ENCODE measurements at regions not wholly inside any gene's neighbourhood (a gene's known extent, or its start where the extent isn't known, plus 50 kb on each side); places are given as distances from the start of the nearest gene placed in this dataset.
"Not testable (repeated sequence)": the region's sequence is repeated elsewhere in the genome, so short reads cannot be mapped to it uniquely, and the experiment has no call there.

GRCh38 chr17:20774472-20775135, 195.1 kb downstream of the CDRT15L2 start:
- peak overlapping the region; percentile 24 for H3K4me3 ChIP-seq (ENCODE audit: low read length)
- peaks cover 18% of the 10 kb centered on the region for H3K4me1 ChIP-seq (ENCODE audit: control insufficient read depth, insufficient read depth, low read length)
- H3K27me3 ChIP-seq (replicated peaks; ENCODE audit: control insufficient read depth, insufficient read depth, low read length) = no peaks in the 10 kb centered on the region
- no peaks in the 10 kb centered on the region for H3K9me3 ChIP-seq (ENCODE audit: control insufficient read depth, low read length)
- no peaks in the 10 kb centered on the region for H3K36me3 ChIP-seq (ENCODE audit: control insufficient read depth, insufficient read depth, low read length, severe bottlenecking)
- H3K9ac ChIP-seq (ENCODE audit: low read length) = peak overlapping the region; percentile 65
- DNase-seq (ENCODE audit: low read depth) = peak; percentile 12

DNA sequence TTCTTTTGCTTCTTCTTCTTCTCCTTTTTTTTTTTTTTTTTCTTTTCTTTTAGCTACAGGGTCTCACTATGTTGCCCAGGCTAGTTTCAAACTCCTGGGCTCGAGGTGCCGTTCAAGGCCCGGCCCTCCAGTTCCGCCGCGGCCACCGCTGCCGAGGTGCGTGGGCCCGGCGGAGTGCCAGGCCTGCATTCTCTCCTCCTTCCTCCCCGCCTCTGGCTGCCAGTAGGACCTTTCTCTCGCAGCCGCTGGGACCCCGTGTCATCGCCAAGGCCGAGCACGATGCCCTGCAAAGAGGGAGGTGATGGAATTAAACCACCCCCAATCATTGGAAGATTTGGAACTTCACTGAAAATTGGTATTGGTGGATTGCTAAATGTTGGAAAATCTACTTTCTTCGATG, 195.8 kb downstream of the CDRT15L2 start:
- no peak for DNase-seq (ENCODE audit: low read depth)
- peak overlapping the region; percentile 19 for H3K9ac ChIP-seq (ENCODE audit: low read length)
- H3K9me3 ChIP-seq (ENCODE audit: control insufficient read depth, low read length) = no peaks in the 10 kb centered on the region
- no peak overlapping the region for H3K4me3 ChIP-seq (ENCODE audit: low read length)
- no peaks in the 10 kb centered on the region for H3K36me3 ChIP-seq (ENCODE audit: control insufficient read depth, insufficient read depth, low read length, severe bottlenecking)
- H3K4me1 ChIP-seq (ENCODE audit: control insufficient read depth, insufficient read depth, low read length) = peaks cover 18% of the 10 kb centered on the region
- H3K27me3 ChIP-seq (replicated peaks; ENCODE audit: control insufficient read depth, insufficient read depth, low read length) = no peaks in the 10 kb centered on the region

DNA sequence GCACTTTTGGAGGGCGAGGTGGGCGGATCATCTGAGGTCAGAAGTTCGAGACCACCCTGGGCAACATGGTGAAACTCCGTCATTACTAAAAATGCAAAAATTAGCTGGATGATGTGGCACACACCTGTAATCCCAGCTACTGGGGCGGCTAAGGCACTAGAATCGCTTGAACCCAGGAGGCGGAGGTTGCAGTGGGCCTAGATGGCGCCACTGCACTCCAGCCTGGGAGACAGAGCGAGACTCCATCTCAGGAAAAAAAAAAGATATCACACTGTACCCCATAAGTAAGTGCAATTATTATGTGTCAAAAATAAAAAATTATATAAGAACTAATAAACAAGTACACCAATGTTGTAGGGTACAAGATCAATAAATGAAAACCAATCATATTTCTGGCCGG, 200.0 kb downstream of the CDRT15L2 start:
- peaks cover 13% of the 10 kb centered on the region for H3K4me1 ChIP-seq (ENCODE audit: control insufficient read depth, insufficient read depth, low read length)
- DNase-seq (ENCODE audit: low read depth) = no peak

DNA sequence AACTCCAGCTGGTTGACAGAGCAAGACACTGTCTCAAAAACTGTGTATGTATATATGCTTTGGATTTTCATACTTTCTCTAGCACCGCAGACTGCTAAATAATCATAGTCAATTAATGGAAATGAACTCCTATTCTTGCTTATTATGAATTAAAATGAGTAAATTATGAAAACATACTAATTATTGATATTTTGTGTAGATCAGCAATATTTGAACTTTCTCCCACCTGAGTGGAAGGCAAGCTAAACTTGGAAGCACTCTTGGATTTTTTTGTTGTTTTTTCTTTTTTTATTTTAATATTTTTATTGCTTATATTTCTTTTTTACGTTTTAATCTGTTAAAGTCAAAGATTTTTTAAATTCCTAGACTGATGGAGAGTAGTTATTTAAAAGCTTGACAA, 201.7 kb downstream of the CDRT15L2 start:
- Histone ChIP-seq H3K9me3 (ENCODE audit: control insufficient read depth, low read length) (no peaks in the 10 kb centered on the region), H3K4me3 (ENCODE audit: low read length) (no peak overlapping the region), H3K4me1 (ENCODE audit: control insufficient read depth, insufficient read depth, low read length) (no peaks in the 10 kb centered on the region), H3K9ac (ENCODE audit: low read length) (no peak overlapping the region), H3K36me3 (ENCODE audit: control insufficient read depth, insufficient read depth, low read length, severe bottlenecking) (no peaks in the 10 kb centered on the region), H3K27me3 (replicated peaks; ENCODE audit: control insufficient read depth, insufficient read depth, low read length) (peaks cover 8% of the 10 kb centered on the region)
- no peak for DNase-seq (ENCODE audit: low read depth)

More for the DNA sequence above, 200.0 kb downstream of the CDRT15L2 start:
- Histone ChIP-seq H3K27me3 (replicated peaks; ENCODE audit: control insufficient read depth, insufficient read depth, low read length) (peaks cover 3% of the 10 kb centered on the region), H3K36me3 (ENCODE audit: control insufficient read depth, insufficient read depth, low read length, severe bottlenecking) (no peaks in the 10 kb centered on the region), H3K9ac (ENCODE audit: low read length) (no peak overlapping the region), H3K9me3 (ENCODE audit: control insufficient read depth, low read length) (no peaks in the 10 kb centered on the region), H3K4me3 (ENCODE audit: low read length) (no peak overlapping the region)

DNA sequence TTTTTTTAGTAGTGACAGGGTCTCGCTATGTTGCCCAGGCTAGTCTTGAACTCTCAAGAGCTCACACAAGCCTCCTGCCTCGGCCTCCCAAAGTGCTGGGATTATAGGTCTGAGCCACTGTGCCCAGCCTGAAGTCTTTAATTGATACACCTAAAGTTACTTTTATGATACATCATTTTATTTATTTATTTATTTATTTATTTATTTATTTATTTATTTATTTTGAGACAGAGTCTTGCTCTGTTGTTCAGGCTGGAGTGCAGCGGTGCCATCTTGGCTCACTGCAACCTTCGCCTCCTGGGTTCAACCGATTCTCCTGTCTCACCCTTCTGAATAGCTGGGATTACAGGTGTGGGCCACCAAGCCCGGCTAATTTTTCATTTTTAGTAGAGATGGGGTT, 202.3 kb downstream of the CDRT15L2 start:
- DNase-seq (ENCODE audit: low read depth); H3K4me3 ChIP-seq (ENCODE audit: low read length); H3K4me1 ChIP-seq (ENCODE audit: control insufficient read depth, insufficient read depth, low read length); H3K27me3 ChIP-seq (replicated peaks; ENCODE audit: control insufficient read depth, insufficient read depth, low read length); H3K9me3 ChIP-seq (ENCODE audit: control insufficient read depth, low read length); H3K36me3 ChIP-seq (ENCODE audit: control insufficient read depth, insufficient read depth, low read length, severe bottlenecking); H3K9ac ChIP-seq (ENCODE audit: low read length): not testable (repeated sequence)

GRCh38 chr17:20783091-20783490, 203.6 kb downstream of the CDRT15L2 start:
- Histone ChIP-seq H3K36me3 (ENCODE audit: control insufficient read depth, insufficient read depth, low read length, severe bottlenecking) (no peaks in the 10 kb centered on the region), H3K4me3 (ENCODE audit: low read length) (no peak overlapping the region), H3K9ac (ENCODE audit: low read length) (no peak overlapping the region), H3K27me3 (replicated peaks; ENCODE audit: control insufficient read depth, insufficient read depth, low read length) (peaks cover 9% of the 10 kb centered on the region), H3K9me3 (ENCODE audit: control insufficient read depth, low read length) (no peaks in the 10 kb centered on the region), H3K4me1 (ENCODE audit: control insufficient read depth, insufficient read depth, low read length) (no peaks in the 10 kb centered on the region)
- no peak for DNase-seq (ENCODE audit: low read depth)

DNA sequence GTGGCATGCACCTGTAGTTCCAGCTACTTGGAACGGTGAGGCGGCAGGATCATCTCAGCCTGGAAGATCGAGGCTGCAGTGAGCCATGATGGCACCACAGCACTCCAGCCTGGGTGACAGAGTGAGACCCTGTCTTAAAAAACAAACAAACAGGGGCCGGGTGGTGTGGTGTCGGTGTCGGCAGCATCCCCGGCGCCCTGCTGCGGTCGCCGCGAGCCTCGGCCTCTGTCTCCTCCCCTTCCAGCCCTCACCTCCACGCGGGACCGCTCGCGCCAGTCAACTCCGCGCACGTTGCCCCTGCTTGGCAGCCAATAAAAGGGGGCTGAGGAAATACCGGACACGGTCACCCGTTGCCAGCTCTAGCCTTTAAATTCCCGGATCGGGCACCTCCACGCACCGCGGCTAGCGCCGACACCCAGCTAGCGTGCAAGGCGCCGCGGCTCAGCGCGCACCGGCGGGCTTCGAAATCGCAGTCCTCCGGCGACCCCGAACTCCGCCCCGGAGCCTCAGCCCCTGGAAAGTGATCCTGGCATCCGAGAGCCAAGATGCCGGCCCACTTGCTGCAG, 204.7 kb downstream of the CDRT15L2 start:
- Histone ChIP-seq H3K27me3 (replicated peaks; ENCODE audit: control insufficient read depth, insufficient read depth, low read length) (peaks cover 9% of the 10 kb centered on the region), H3K9ac (ENCODE audit: low read length) (no peak overlapping the region), H3K4me1 (ENCODE audit: control insufficient read depth, insufficient read depth, low read length) (no peaks in the 10 kb centered on the region), H3K4me3 (ENCODE audit: low read length) (peak overlapping the region; percentile 44), H3K36me3 (ENCODE audit: control insufficient read depth, insufficient read depth, low read length, severe bottlenecking) (no peaks in the 10 kb centered on the region), H3K9me3 (ENCODE audit: control insufficient read depth, low read length) (no peaks in the 10 kb centered on the region)
- DNase-seq (ENCODE audit: low read depth) = no peak

DNA sequence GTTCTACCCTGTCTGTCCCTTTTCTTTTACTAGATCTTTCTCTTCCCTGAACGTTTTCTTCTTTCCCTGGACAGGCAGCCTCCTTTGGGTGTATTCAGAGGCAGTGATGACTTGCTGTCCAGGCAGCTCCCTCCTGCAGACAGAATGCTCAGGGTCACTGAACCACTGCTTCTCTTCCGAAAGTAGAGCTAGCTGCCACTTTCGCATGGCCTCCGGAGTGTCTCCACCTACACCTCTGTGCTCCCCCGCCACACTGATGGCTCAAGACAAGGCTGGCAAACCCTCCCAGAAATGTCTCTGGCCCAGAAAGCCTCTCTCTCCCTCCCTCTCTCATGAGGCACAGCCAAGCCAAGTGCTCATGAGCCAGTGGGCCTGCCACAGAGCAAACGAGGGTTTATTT, 207.8 kb downstream of the CDRT15L2 start:
- no peaks in the 10 kb centered on the region for H3K9me3 ChIP-seq (ENCODE audit: control insufficient read depth, low read length)
- no peak overlapping the region for H3K9ac ChIP-seq (ENCODE audit: low read length)
- DNase-seq (ENCODE audit: low read depth) = no peak
- H3K36me3 ChIP-seq (ENCODE audit: control insufficient read depth, insufficient read depth, low read length, severe bottlenecking) = no peaks in the 10 kb centered on the region
- H3K27me3 ChIP-seq (replicated peaks; ENCODE audit: control insufficient read depth, insufficient read depth, low read length) = peaks cover 9% of the 10 kb centered on the region
- H3K4me1 ChIP-seq (ENCODE audit: control insufficient read depth, insufficient read depth, low read length) = no peaks in the 10 kb centered on the region
- H3K4me3 ChIP-seq (ENCODE audit: low read length) = no peak overlapping the region

- Histone ChIP-seq H3K4me3 (ENCODE audit: low read length) (no peak overlapping the region), H3K27me3 (replicated peaks; ENCODE audit: control insufficient read depth, insufficient read depth, low read length) (no peaks in the 10 kb centered on the region), H3K9me3 (ENCODE audit: control insufficient read depth, low read length) (no peaks in the 10 kb centered on the region), H3K36me3 (ENCODE audit: control insufficient read depth, insufficient read depth, low read length, severe bottlenecking) (no peaks in the 10 kb centered on the region), H3K9ac (ENCODE audit: low read length) (no peak overlapping the region), H3K4me1 (ENCODE audit: control insufficient read depth, insufficient read depth, low read length) (no peaks in the 10 kb centered on the region)
- DNase-seq (ENCODE audit: low read depth) = no peak
Measured at GRCh38 chr17:20791626-20792025, 212.1 kb downstream of the CDRT15L2 start.

GRCh38 chr17:20794532-20794931, 215.0 kb downstream of the CDRT15L2 start:
- H3K36me3 ChIP-seq (ENCODE audit: control insufficient read depth, insufficient read depth, low read length, severe bottlenecking); H3K9me3 ChIP-seq (ENCODE audit: control insufficient read depth, low read length); H3K9ac ChIP-seq (ENCODE audit: low read length); H3K4me3 ChIP-seq (ENCODE audit: low read length); H3K4me1 ChIP-seq (ENCODE audit: control insufficient read depth, insufficient read depth, low read length); DNase-seq (ENCODE audit: low read depth); H3K27me3 ChIP-seq (replicated peaks; ENCODE audit: control insufficient read depth, insufficient read depth, low read length): not testable (repeated sequence)

- H3K4me3 ChIP-seq (ENCODE audit: low read length) = no peak overlapping the region
- no peaks in the 10 kb centered on the region for H3K4me1 ChIP-seq (ENCODE audit: control insufficient read depth, insufficient read depth, low read length)
- no peak overlapping the region for H3K9ac ChIP-seq (ENCODE audit: low read length)
- H3K9me3 ChIP-seq (ENCODE audit: control insufficient read depth, low read length) = no peaks in the 10 kb centered on the region
- H3K27me3 ChIP-seq (replicated peaks; ENCODE audit: control insufficient read depth, insufficient read depth, low read length) = no peaks in the 10 kb centered on the region
- no peaks in the 10 kb centered on the region for H3K36me3 ChIP-seq (ENCODE audit: control insufficient read depth, insufficient read depth, low read length, severe bottlenecking)
- no peak for DNase-seq (ENCODE audit: low read depth)
Measured at GRCh38 chr17:20797292-20797691, 217.8 kb downstream of the CDRT15L2 start.

- DNase-seq (ENCODE audit: low read depth) = no peak
- H3K4me1 ChIP-seq (ENCODE audit: control insufficient read depth, insufficient read depth, low read length) = no peaks in the 10 kb centered on the region
- no peaks in the 10 kb centered on the region for H3K27me3 ChIP-seq (replicated peaks; ENCODE audit: control insufficient read depth, insufficient read depth, low read length)
- no peak overlapping the region for H3K4me3 ChIP-seq (ENCODE audit: low read length)
- H3K36me3 ChIP-seq (ENCODE audit: control insufficient read depth, insufficient read depth, low read length, severe bottlenecking) = no peaks in the 10 kb centered on the region
- H3K9me3 ChIP-seq (ENCODE audit: control insufficient read depth, low read length) = no peaks in the 10 kb centered on the region
- no peak overlapping the region for H3K9ac ChIP-seq (ENCODE audit: low read length)
Measured at GRCh38 chr17:20800146-20800545, 220.6 kb downstream of the CDRT15L2 start.
